WERI-Rb-1 (cell line): ENCODE measurements at regions not wholly inside any gene's neighbourhood (a gene's known extent, or its start where the extent isn't known, plus 50 kb on each side); places are given as distances from the start of the nearest gene placed in this dataset.

ENCODE experiments used
- DNase-seq: peaks from one replicate; pipeline ENCODE4 v3.0.0-alpha.2; 2020
- H3K27ac ChIP-seq: fragments of 250-450 bp; sonication (Bioruptor Pico); 2 replicates; pipeline ENCODE4 v1.5.1; 2020; ENCODE audit warnings: mild to moderate bottlenecking, moderate library complexity
- H3K27me3 ChIP-seq: fragments of 250-450 bp; sonication (Bioruptor Pico); 2 replicates; pipeline ENCODE4 v1.5.1; 2021; ENCODE audit warnings: mild to moderate bottlenecking, low read depth, moderate library complexity; ENCODE audit not compliant: insufficient read depth, severe bottlenecking
- H3K36me3 ChIP-seq: fragments of 250-450 bp; sonication (Bioruptor Pico); 2 replicates; pipeline ENCODE4 v1.5.1; 2020; ENCODE audit warnings: mild to moderate bottlenecking, moderate library complexity
- H3K4me3 ChIP-seq: 2 replicates; pipeline ENCODE4 v1.5.1; 2011; ENCODE audit warnings: low read depth, mild to moderate bottlenecking, control low read depth, low read length
- H3K9me3 ChIP-seq: fragments of 250-450 bp; sonication (Bioruptor Pico); 2 replicates; pipeline ENCODE4 v1.5.1; 2021; ENCODE audit warnings: mild to moderate bottlenecking, moderate library complexity; ENCODE audit not compliant: severe bottlenecking
- TF ChIP-seq, protein P1 (sequence below): IDR thresholded peaks from 2 replicates; pipeline ENCODE4 v1.5.1; 2011; ENCODE audit warnings: low read depth, mild to moderate bottlenecking, control low read depth, inconsistent platforms, low read length

- H3K4me3 ChIP-seq, result no peak overlapping the region
- TF ChIP-seq, protein P1, sequence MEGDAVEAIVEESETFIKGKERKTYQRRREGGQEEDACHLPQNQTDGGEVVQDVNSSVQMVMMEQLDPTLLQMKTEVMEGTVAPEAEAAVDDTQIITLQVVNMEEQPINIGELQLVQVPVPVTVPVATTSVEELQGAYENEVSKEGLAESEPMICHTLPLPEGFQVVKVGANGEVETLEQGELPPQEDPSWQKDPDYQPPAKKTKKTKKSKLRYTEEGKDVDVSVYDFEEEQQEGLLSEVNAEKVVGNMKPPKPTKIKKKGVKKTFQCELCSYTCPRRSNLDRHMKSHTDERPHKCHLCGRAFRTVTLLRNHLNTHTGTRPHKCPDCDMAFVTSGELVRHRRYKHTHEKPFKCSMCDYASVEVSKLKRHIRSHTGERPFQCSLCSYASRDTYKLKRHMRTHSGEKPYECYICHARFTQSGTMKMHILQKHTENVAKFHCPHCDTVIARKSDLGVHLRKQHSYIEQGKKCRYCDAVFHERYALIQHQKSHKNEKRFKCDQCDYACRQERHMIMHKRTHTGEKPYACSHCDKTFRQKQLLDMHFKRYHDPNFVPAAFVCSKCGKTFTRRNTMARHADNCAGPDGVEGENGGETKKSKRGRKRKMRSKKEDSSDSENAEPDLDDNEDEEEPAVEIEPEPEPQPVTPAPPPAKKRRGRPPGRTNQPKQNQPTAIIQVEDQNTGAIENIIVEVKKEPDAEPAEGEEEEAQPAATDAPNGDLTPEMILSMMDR, result no peak
- no peaks in the 10 kb centered on the region for H3K9me3 ChIP-seq
- H3K27me3 ChIP-seq, result no peaks in the 10 kb centered on the region
- DNase-seq, result no peak
- H3K27ac ChIP-seq, result no peak overlapping the region
- H3K36me3 ChIP-seq, result no peaks in the 10 kb centered on the region
These were observed 175.6 kb upstream of the TLE4 start for GRCh38 chr9:79396168-79396567.

- Histone ChIP-seq H3K27ac (no peak overlapping the region), H3K27me3 (no peaks in the 10 kb centered on the region), H3K9me3 (no peaks in the 10 kb centered on the region), H3K4me3 (no peak overlapping the region), H3K36me3 (no peaks in the 10 kb centered on the region)
- no peak for DNase-seq
- TF ChIP-seq, protein P1, result 0 out of 2 replicates have a peak, but pooled peaks have one; percentile 9
These were observed 168.3 kb upstream of the TLE4 start for GRCh38 chr9:79403495-79403894.

- Histone ChIP-seq H3K27ac (no peak overlapping the region), H3K9me3 (no peaks in the 10 kb centered on the region), H3K27me3 (no peaks in the 10 kb centered on the region), H3K4me3 (no peak overlapping the region), H3K36me3 (no peaks in the 10 kb centered on the region)
- peak; percentile 20 for DNase-seq
- TF ChIP-seq, protein P1, result peak; percentile 54
These were observed 163.6 kb upstream of the TLE4 start for GRCh38 chr9:79408200-79408599.

DNA sequence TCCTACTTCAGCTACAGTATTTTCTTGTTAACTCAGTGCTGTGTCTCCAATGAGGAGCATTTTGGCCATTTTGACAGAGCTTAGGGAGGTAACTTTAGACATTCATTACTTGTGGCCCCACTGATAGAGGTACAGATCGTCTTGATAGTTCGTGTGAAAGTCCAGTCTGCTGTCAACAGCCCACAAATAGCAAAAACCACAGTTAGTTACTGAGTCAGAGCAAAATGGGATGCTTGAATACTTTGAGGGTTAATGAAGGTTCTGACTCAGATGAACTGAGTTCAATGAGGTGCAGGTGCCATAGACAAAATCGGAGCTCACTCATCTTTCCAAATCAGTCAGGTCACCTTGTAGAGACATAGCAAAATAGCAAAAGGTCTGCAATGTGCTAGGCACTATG, 163.1 kb upstream of the TLE4 start:
- H3K36me3 ChIP-seq, result no peaks in the 10 kb centered on the region
- TF ChIP-seq, protein P1, result no peak
- H3K9me3 ChIP-seq, result no peaks in the 10 kb centered on the region
- no peak for DNase-seq
- H3K27me3 ChIP-seq, result no peaks in the 10 kb centered on the region
- no peak overlapping the region for H3K27ac ChIP-seq
- no peak overlapping the region for H3K4me3 ChIP-seq

DNA sequence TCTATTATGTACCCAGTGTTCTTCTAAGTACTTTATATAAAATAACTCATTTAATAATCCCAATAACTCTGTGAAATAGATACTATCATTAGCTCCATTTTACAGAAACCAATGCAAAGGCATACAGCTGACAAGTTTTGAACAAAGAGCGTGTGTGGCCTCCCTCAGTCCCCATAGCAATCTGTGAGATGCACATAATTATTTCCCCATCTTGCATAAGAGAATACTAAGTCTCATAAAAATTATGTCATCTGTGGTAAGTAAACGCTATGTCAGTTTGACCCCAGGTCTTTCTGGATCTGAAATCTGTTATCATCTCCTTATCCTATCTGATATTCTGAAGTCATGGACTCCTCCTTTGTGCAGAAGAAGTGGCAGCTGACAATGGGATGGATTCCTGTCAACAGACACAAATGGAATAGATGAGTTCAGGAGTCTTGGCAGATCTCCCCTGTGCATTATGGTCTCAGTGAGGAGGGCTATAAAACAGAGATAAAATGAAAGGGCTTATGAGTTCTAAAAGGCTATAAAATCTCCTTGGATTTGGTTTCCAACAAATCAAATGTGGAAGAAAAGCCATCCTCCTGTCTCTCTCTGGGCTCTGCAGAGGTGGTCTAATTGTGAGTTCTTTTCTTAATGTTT, 162.5 kb upstream of the TLE4 start:
- TF ChIP-seq, protein P1, result no peak

DNA sequence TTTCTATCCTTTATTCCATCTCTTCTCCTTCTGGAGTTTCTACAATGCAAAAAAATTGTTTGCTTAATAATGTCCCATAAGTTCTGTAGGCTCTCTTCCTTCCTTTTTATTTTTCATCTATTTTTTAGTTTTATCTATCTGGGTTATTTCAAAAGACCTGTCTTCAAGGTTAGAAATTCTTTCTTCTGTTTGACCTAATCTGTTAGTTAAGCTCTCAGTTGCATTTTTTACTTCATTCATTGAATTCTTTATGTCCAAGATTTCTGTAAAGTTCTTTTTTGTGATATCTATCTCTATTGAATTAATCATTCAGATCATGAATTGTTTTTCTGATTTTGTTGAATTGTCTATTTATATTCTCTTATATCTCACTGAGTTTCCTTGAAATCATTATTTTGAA, 145.9 kb upstream of the TLE4 start:
- H3K27me3 ChIP-seq, result no peaks in the 10 kb centered on the region
- H3K4me3 ChIP-seq, result no peak overlapping the region

More for the DNA sequence above, 162.5 kb upstream of the TLE4 start:
- Histone ChIP-seq H3K27ac (no peak overlapping the region), H3K4me3 (no peak overlapping the region), H3K27me3 (no peaks in the 10 kb centered on the region), H3K36me3 (no peaks in the 10 kb centered on the region), H3K9me3 (no peaks in the 10 kb centered on the region)
- no peak for DNase-seq

More for the DNA sequence above, 145.9 kb upstream of the TLE4 start:
- Histone ChIP-seq H3K27ac (no peak overlapping the region), H3K9me3 (peaks cover 11% of the 10 kb centered on the region), H3K36me3 (no peaks in the 10 kb centered on the region)
- DNase-seq, result no peak
- TF ChIP-seq, protein P1, result no peak
